Activated naive CD8-positive, alpha-beta T cell treated with anti-CD3 and anti-CD28 coated beads, Interleukin-2, amount 50 U/mL, for 24 hours (primary cell): ENCODE measurements at regions not wholly inside any gene's neighbourhood (a gene's known extent, or its start where the extent isn't known, plus 50 kb on each side); places are given as distances from the start of the nearest gene placed in this dataset.
"Not testable (repeated sequence)": the region's sequence is repeated elsewhere in the genome, so short reads cannot be mapped to it uniquely, and the experiment has no call there.

ENCODE experiments used
- ATAC-seq: fragments of 150-1000 bp; cut with Tn5 transposase; one replicate; pipeline ENCODE4 v1.10.0; 2021
- DNase-seq: peaks from one replicate; pipeline ENCODE4 v3.0.0; 2021
- H3K27ac Mint-ChIP-seq: one replicate; pipeline ENCODE4 v1.8.0; 2021; ENCODE audit warnings: mild to moderate bottlenecking, mixed read lengths
- H3K27me3 Mint-ChIP-seq: one replicate; pipeline ENCODE4 v1.8.0; 2021; ENCODE audit warnings: mixed read lengths
- H3K36me3 Mint-ChIP-seq: one replicate; pipeline ENCODE4 v1.8.0; 2021; ENCODE audit warnings: low read depth, mixed read lengths
- H3K4me1 Mint-ChIP-seq: one replicate; pipeline ENCODE4 v1.8.0; 2021; ENCODE audit warnings: mixed read lengths
- H3K4me3 Mint-ChIP-seq: one replicate; pipeline ENCODE4 v1.8.0; 2021; ENCODE audit warnings: mild to moderate bottlenecking, moderate library complexity, mixed read lengths
- H3K9me3 Mint-ChIP-seq: one replicate; pipeline ENCODE4 v1.8.0; 2021; ENCODE audit warnings: mixed read lengths

DNA sequence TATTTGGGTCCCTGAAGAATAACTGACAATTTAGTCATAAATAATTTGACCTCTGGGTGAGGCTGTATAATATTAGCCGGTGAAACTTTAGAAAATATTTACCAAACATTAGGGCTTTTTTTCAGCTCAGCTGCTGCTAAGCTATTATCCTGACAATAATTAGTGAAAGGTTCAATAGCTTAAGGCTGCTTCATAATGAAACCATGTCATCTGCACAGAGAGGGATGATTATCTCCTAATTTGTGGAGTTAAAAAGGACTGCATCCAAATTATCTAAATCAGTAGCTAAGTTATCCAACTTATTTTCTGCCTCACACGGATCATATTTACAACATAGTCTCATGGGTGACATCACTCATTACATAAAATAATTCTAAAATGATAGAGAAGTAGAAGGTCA lies 1249.8 kb downstream of the RAPGEF2 start:
- ATAC-seq (no peak), DNase-seq (no peak)
- H3K4me1 Mint-ChIP-seq: no peaks in the 10 kb centered on the region
- H3K36me3 Mint-ChIP-seq: no peaks in the 10 kb centered on the region
- peaks cover 3% of the 10 kb centered on the region for H3K9me3 Mint-ChIP-seq
- H3K27ac Mint-ChIP-seq: no peak overlapping the region
- no peaks in the 10 kb centered on the region for H3K27me3 Mint-ChIP-seq
- H3K4me3 Mint-ChIP-seq: no peak overlapping the region

DNA sequence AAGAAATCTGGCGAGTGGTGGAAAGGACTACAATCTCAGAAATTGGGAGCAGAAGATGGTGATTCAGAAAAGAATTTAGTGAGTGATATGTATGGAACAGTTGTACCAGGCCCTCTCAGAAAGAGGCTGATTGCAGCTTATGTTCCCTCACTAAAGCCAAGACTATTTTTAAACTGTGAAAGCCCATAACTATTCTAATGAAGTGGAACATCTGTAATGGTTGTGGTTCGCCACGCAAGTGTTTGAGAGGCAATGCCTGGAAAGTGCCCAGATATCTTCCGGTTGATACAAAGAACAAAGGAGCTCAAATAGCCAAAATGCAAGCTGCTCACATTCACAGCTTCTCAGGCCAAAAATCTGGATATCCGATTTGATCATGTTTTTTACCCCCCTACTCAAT lies 1250.7 kb downstream of the RAPGEF2 start:
- DNase-seq: no peak
- Mint-ChIP-seq H3K27ac (no peak overlapping the region), H3K4me1 (no peaks in the 10 kb centered on the region), H3K36me3 (no peaks in the 10 kb centered on the region), H3K4me3 (no peak overlapping the region), H3K27me3 (no peaks in the 10 kb centered on the region), H3K9me3 (peaks cover 3% of the 10 kb centered on the region)
- no peak for ATAC-seq

DNA sequence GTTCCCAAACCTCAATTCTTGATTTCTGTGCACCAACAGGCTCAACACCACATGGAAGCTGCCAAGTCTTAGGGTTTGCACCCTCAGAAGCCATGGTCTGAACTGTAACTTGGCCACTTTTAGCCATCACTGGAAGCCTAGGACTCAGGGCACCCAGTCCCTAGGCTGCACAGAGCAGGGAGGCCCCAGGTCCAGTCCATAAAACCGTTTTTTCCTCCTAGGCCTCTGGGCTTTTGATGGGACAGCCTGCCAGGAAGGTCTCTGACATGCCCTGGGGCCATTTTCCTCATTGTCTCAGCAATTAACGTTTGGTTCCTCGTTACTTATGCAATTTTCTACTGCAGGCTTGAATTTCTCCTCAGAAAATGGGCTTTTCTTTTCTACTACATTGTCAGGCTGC lies 1259.6 kb downstream of the RAPGEF2 start:
- Mint-ChIP-seq H3K4me1 (no peaks in the 10 kb centered on the region), H3K4me3 (no peak overlapping the region), H3K36me3 (no peaks in the 10 kb centered on the region), H3K27me3 (no peaks in the 10 kb centered on the region), H3K27ac (no peak overlapping the region), H3K9me3 (peaks cover 5% of the 10 kb centered on the region)
- no peak for ATAC-seq
- no peak for DNase-seq

DNA sequence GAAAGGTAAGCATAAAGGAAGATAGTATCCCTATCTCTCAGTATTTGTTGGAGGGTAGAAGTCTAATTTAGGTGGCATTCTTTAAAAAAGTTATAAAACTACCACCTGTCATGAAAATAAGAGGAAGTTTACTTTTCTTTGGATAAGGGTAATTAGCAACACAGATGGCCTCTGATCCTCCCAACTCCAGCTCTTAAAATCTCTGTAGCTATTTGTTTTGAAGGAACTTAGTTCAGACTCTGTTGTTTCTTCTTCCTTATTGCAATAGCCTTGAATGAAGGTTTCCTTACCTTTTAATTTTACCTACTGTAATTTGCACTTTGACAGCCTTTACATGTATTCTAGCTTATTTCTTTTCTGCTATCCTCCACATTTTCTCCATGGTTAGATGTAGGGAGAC lies 1261.3 kb downstream of the RAPGEF2 start:
- DNase-seq: no peak
- Mint-ChIP-seq H3K4me1 (no peaks in the 10 kb centered on the region), H3K4me3 (no peak overlapping the region), H3K36me3 (no peaks in the 10 kb centered on the region), H3K9me3 (peaks cover 7% of the 10 kb centered on the region), H3K27ac (no peak overlapping the region), H3K27me3 (no peaks in the 10 kb centered on the region)
- ATAC-seq: no peak

DNA sequence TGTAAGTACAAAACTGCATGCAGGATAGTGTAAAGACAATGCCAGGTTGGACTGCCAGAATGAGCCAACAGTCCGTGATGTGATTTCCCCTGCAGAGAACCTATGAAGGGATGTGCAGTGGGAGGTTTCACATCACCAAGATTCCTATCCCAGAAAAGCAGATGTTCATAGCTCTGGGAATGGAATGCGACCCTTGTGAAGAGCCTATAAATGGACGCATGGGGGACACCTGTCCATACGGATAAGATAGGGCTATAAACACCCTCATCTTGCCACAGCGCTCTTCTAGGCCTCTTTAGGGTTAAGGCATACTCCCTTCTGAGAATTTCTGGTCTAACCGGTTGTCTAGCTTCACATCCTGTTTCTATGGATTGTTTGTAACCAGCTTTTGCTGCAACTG lies 1261.8 kb downstream of the RAPGEF2 start:
- H3K4me1 Mint-ChIP-seq, H3K9me3 Mint-ChIP-seq, ATAC-seq, H3K36me3 Mint-ChIP-seq, H3K4me3 Mint-ChIP-seq, H3K27ac Mint-ChIP-seq, H3K27me3 Mint-ChIP-seq, DNase-seq: not testable (repeated sequence)

DNA sequence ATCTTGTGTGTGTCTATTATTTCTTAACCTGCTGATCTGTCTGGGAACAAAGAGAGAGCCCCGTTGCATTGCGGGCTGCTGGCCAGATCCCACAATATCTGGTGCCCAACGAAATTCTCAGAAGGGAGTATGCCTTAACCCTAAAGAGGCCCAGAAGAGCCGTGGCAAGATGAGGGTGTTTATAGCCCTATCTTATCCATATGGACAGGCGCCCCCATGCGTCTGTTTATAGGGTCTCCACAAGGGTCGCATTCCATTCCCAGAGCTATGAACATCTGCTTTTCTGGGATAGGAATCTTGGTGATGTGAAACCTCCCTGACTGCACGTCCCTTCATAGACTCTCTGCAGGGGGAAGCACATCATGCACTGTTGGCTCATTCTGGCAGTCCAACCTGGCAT lies 1262.5 kb downstream of the RAPGEF2 start:
- not testable (repeated sequence) for DNase-seq, H3K9me3 Mint-ChIP-seq, H3K4me1 Mint-ChIP-seq, H3K27ac Mint-ChIP-seq, H3K27me3 Mint-ChIP-seq, ATAC-seq, H3K4me3 Mint-ChIP-seq, H3K36me3 Mint-ChIP-seq

DNA sequence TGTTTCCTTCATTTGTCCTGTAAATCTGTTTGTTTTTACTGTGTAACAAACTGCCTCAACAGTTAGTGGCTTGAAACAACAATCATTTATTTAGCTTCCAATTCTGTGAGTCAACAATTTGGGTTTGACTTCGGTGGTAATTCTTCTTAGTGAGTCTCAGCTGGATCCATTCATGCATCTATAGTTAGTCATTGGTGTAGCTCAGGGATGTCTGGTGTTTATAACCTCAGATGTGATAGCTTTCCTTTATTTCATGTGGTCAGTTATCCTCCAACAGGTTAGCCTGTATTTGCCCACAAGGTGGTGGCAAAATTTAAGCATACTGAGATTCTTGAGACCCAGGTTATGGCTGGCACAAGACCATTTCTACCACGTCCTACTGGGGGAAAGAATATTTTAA lies 1267.2 kb downstream of the RAPGEF2 start:
- Mint-ChIP-seq H3K36me3 (no peaks in the 10 kb centered on the region), H3K27me3 (no peaks in the 10 kb centered on the region), H3K9me3 (peaks cover 4% of the 10 kb centered on the region), H3K4me1 (no peaks in the 10 kb centered on the region), H3K27ac (no peak overlapping the region), H3K4me3 (no peak overlapping the region)
- DNase-seq: no peak
- no peak for ATAC-seq

DNA sequence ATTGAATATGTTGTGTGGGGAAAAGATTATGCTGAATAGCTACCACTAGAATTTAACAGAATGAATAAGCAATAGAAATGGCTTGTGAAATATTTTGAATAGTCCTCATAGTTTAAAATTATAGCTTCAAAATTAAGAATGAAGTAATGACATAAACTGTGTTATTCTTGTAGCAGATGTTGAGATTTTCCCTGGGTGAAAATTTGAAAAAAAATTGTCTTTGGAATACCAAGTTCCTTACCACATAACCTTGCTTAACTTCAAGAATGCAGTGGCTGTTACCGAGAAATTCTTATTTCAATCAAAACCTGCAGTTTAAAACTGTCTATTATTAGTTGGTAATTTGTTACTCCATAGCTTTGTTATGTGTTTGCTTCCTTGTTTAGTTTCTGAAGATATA lies 1268.6 kb downstream of the RAPGEF2 start:
- DNase-seq (no peak), ATAC-seq (no peak)
- Mint-ChIP-seq H3K9me3 (peaks cover 4% of the 10 kb centered on the region), H3K27me3 (no peaks in the 10 kb centered on the region), H3K27ac (no peak overlapping the region), H3K4me1 (no peaks in the 10 kb centered on the region), H3K36me3 (no peaks in the 10 kb centered on the region), H3K4me3 (no peak overlapping the region)

DNA sequence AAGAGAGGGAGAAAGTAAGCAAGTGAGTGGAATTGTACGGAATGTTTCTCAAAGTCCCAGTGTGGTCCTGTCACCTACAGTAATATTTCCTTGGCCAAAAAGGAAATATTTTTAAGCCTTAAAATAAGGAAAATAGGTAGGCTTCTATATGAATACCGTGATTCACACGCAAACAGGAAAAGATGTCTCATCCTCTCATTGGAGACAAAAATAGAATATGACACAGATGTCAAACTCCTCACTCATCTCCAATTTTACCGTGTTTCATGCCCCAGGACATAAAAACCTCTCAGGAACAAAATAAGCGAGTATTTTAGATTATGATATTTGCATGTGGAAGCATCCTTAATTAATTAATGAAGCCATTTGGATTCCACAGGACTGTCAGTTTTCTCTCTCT lies 1269.5 kb downstream of the RAPGEF2 start:
- no peaks in the 10 kb centered on the region for H3K36me3 Mint-ChIP-seq
- H3K9me3 Mint-ChIP-seq: peaks cover 4% of the 10 kb centered on the region
- no peak for DNase-seq
- H3K27ac Mint-ChIP-seq: no peak overlapping the region
- H3K4me3 Mint-ChIP-seq: no peak overlapping the region
- no peaks in the 10 kb centered on the region for H3K4me1 Mint-ChIP-seq
- ATAC-seq: no peak
- no peaks in the 10 kb centered on the region for H3K27me3 Mint-ChIP-seq

DNA sequence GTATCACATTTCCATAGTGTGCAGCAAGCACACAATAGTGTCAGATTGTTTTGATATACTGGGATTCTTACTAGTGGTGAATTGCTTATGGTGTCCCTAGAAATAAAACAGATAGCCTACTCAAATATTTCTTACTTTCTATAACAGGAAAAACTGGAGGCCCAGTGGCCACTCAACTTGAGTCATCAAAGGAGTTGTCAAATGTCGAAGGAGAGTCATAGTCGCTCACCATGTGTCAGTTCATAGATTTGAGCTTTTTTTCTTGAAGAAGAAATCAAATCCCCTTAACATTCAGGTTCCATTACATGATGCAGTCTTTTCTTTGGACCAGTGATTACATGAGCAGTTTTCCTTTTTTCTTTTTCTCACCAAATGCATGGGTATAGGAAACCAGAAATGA lies 1271.0 kb downstream of the RAPGEF2 start:
- no peaks in the 10 kb centered on the region for H3K36me3 Mint-ChIP-seq
- H3K4me1 Mint-ChIP-seq: no peaks in the 10 kb centered on the region
- H3K27ac Mint-ChIP-seq: no peak overlapping the region
- DNase-seq (no peak), ATAC-seq (no peak)
- no peak overlapping the region for H3K4me3 Mint-ChIP-seq
- H3K27me3 Mint-ChIP-seq: no peaks in the 10 kb centered on the region
- H3K9me3 Mint-ChIP-seq: peaks cover 8% of the 10 kb centered on the region

DNA sequence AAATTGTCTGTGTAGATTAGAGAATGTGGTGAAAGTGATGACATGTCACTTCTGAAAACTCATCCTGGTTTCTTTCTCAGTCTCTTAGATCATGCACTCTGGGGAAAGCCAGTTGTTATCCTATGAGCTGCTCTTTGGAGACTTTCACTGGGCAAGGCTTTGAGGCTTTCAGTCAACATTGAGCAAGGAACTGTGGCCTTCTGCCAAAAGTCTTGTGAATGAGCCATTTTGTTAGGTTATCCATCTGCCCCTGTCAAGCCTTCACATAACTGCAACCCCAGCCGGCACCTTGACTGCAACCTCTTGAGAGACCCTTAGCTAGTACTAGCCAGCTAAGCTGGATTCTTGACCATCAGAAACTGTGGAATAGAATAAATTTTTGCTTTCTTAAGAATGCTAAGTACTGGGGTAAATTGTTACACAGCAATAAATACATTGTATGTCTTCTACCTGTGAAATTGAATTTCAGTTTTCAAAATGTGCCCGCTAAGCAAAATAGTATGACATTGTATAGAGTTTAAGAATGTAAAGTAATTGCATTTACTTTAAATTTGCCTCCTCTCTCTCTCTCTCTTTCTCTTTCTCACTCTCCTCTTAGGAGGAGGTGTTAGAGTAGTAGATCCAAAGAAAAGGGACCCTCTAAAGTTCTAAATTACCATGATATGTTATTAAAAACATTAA lies 1273.0 kb downstream of the RAPGEF2 start:
- no peak for DNase-seq
- peaks cover 4% of the 10 kb centered on the region for H3K9me3 Mint-ChIP-seq
- H3K36me3 Mint-ChIP-seq: no peaks in the 10 kb centered on the region
- no peaks in the 10 kb centered on the region for H3K27me3 Mint-ChIP-seq
- ATAC-seq: no peak
- H3K27ac Mint-ChIP-seq: no peak overlapping the region
- no peak overlapping the region for H3K4me3 Mint-ChIP-seq
- no peaks in the 10 kb centered on the region for H3K4me1 Mint-ChIP-seq

DNA sequence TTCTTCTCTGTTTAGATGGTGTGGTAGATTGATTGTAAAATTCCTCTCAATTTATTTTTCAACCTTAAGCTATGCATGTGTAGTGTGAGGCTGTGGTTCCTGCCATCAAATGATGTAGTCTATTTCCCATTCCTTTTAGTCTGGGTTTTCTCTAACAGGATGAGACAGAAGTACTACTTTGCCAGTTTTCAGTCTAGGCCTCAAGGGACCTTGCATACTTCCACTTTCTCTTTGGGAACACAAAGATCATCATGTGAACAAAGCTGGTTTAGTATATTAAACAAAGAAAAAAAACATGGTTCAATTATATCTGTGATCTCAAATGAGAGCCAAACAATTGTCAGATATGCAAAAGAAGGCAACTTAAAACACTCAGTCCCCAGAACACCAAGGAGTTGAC lies 1284.0 kb downstream of the RAPGEF2 start:
- Mint-ChIP-seq H3K4me3 (no peak overlapping the region), H3K9me3 (peaks cover 24% of the 10 kb centered on the region), H3K4me1 (no peaks in the 10 kb centered on the region), H3K36me3 (no peaks in the 10 kb centered on the region), H3K27ac (no peak overlapping the region), H3K27me3 (no peaks in the 10 kb centered on the region)
- no peak for DNase-seq
- ATAC-seq: no peak

DNA sequence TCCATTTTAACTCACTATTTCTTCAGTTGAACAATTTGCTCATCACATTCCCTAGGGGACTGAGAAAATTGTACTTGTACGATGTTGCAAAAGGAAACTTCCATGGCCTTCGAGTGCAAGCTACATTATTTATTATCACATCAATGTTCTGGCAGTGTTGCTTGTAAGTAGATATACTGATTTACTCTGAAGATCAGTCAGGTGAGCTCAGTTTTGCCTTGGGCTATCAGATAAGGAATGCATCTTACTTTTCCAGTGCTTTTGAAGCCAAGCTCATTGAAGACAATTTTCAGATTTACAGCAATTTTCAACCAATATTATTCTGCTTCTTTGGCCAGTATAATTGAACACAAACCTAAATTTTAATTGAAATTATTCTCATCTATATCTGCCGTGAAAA lies 1296.9 kb downstream of the RAPGEF2 start:
- H3K4me1 Mint-ChIP-seq: no peaks in the 10 kb centered on the region
- H3K4me3 Mint-ChIP-seq: no peak overlapping the region
- no peak overlapping the region for H3K27ac Mint-ChIP-seq
- DNase-seq (no peak), ATAC-seq (no peak)
- H3K9me3 Mint-ChIP-seq: peaks cover 15% of the 10 kb centered on the region
- H3K27me3 Mint-ChIP-seq: no peaks in the 10 kb centered on the region
- H3K36me3 Mint-ChIP-seq: no peaks in the 10 kb centered on the region

DNA sequence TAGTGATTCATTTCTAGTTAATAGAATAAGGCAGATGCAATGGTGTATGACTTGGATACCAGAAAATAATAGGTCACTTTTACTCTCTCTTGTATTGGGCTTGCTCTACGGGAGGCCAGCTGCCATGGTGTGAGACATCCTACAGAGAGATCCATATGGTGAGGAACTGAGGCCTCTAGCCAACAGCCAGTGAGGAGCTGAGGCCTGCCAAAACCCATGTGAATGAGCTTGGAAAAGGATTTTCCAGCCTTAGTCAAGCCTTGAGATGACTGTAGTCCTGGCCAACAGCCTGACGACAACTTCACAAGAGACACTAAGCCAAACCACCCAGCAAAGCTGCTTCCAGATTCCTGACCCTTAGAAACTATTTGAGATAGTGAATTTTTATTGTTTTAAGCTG lies 1300.2 kb downstream of the RAPGEF2 start:
- Mint-ChIP-seq H3K27me3 (no peaks in the 10 kb centered on the region), H3K4me3 (no peak overlapping the region), H3K9me3 (peaks cover under 1% of the 10 kb centered on the region), H3K4me1 (no peaks in the 10 kb centered on the region), H3K27ac (no peak overlapping the region), H3K36me3 (no peaks in the 10 kb centered on the region)
- DNase-seq: no peak
- no peak for ATAC-seq

DNA sequence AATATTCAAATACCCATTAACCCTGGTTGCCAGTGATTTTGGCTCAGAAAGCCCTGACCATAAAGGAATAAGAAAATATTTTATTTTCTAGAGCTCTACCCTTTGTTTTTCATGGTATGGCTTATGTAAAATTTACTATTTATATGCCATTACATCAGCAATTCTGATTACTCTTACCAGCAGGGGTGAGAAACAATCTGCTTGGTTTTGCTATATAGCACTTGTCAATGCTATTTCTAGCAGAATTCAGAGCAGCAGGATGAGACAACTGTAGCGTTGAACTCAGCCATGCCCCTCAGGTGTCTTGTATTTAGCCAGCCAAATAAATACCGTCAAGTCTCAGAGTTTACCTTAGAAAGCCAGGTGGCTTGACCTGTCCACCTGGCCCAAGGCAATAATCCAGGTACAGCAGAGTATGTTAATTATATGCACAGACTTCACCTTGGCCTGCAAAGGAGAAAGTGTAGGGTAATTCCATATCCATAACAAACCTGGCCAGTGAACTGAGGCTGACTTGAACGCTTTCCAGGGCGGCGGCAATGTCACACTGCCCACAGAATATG lies 1303.5 kb downstream of the RAPGEF2 start:
- DNase-seq (no peak), ATAC-seq (no peak)
- Mint-ChIP-seq H3K4me3 (no peak overlapping the region), H3K4me1 (no peaks in the 10 kb centered on the region), H3K27me3 (no peaks in the 10 kb centered on the region), H3K9me3 (peaks cover 4% of the 10 kb centered on the region), H3K27ac (no peak overlapping the region), H3K36me3 (no peaks in the 10 kb centered on the region)

DNA sequence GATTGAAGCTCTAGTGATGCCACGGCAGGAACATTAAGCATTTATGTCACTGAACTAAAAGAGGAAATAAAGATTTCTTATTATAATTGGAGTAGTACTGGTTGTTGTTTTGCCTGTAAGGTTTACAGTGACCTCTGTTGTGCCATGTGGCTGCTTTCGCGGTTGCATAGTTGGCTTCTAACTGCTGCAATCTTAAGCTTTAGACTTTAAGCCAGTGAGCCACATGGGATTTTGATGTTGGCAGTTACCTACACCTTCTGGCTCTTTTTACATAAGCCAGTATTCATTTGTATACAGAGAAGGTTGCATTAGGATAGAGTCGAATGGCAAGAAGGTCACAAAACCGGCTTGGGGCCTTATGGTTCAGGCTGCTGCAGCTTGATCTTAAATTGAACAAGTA lies 1311.6 kb downstream of the RAPGEF2 start:
- DNase-seq: no peak
- H3K4me3 Mint-ChIP-seq: no peak overlapping the region
- H3K27ac Mint-ChIP-seq: no peak overlapping the region
- H3K9me3 Mint-ChIP-seq: peaks cover 8% of the 10 kb centered on the region
- no peaks in the 10 kb centered on the region for H3K27me3 Mint-ChIP-seq
- H3K4me1 Mint-ChIP-seq: no peaks in the 10 kb centered on the region
- no peak for ATAC-seq
- no peaks in the 10 kb centered on the region for H3K36me3 Mint-ChIP-seq
